Prostate gland (tissue), 2 donors: ENCODE measurements at regions not wholly inside any gene's neighbourhood (a gene's known extent, or its start where the extent isn't known, plus 50 kb on each side); places are given as distances from the start of the nearest gene placed in this dataset.

Source experiments
- POLR2A ChIP-seq: fragments of 450-650 bp; IDR thresholded peaks from one replicate; pipeline ENCODE4 v1.6.1; 2016; ENCODE audit warnings: antibody characterized with exemption, mild to moderate bottlenecking
- TF ChIP-seq, protein P1 (sequence below), 4 experiments: fragments of 200-600 bp in 2 of 4; fragments of 450-650 bp in 2 of 4; sonication (generic) in 2 of 4; IDR thresholded peaks; 1 replicate in 3 of 4; 2 replicates in 1 of 4; pipeline ENCODE4 v1.5.1; 2016 to 2019; ENCODE audit warnings: antibody characterized with exemption in 4 of 4, mild to moderate bottlenecking in 2 of 4, moderate library complexity in 2 of 4

- no peak for TF ChIP-seq POLR2A
- TF ChIP-seq, protein P1, sequence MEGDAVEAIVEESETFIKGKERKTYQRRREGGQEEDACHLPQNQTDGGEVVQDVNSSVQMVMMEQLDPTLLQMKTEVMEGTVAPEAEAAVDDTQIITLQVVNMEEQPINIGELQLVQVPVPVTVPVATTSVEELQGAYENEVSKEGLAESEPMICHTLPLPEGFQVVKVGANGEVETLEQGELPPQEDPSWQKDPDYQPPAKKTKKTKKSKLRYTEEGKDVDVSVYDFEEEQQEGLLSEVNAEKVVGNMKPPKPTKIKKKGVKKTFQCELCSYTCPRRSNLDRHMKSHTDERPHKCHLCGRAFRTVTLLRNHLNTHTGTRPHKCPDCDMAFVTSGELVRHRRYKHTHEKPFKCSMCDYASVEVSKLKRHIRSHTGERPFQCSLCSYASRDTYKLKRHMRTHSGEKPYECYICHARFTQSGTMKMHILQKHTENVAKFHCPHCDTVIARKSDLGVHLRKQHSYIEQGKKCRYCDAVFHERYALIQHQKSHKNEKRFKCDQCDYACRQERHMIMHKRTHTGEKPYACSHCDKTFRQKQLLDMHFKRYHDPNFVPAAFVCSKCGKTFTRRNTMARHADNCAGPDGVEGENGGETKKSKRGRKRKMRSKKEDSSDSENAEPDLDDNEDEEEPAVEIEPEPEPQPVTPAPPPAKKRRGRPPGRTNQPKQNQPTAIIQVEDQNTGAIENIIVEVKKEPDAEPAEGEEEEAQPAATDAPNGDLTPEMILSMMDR (IDR thresholded peaks at IDR 0.05): no peak
These were observed 81.8 kb upstream of the PRR23E start for GRCh38 chr3:127110982-127111693.
